ENCODE measurements at regions not wholly inside any gene's neighbourhood (a gene's known extent, or its start where the extent isn't known, plus 50 kb on each side); places are given as distances from the start of the nearest gene placed in this dataset.

DNA sequence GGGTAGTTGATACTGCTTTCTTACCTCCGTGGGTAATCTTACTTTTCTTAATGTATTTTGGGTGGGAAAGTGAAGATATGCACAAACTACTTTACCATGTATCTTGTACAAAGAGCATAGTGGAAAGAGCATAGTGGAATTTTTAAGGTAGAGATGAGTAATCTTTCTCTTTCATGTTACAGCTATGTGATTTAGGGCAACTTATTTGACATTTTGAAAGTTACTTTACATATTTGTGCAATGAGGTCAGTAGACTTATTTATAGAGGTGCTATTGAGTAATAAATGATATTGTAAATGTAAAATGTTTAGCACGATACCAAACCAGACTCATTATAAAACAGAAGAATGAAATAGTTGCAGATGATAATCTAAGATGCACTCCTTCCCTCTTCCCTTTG is 351.2 kb downstream of the TRAM1L1 start:
- H3K27ac ChIP-seq (ENCODE audit: low read depth, low read length), result no peak overlapping the region
- H3K9me3 ChIP-seq (ENCODE audit: low read depth, low read length), result peaks cover 3% of the 10 kb centered on the region
- no peak overlapping the region for H2AFZ ChIP-seq (ENCODE audit: low read length)
- TF ChIP-seq, protein P1, sequence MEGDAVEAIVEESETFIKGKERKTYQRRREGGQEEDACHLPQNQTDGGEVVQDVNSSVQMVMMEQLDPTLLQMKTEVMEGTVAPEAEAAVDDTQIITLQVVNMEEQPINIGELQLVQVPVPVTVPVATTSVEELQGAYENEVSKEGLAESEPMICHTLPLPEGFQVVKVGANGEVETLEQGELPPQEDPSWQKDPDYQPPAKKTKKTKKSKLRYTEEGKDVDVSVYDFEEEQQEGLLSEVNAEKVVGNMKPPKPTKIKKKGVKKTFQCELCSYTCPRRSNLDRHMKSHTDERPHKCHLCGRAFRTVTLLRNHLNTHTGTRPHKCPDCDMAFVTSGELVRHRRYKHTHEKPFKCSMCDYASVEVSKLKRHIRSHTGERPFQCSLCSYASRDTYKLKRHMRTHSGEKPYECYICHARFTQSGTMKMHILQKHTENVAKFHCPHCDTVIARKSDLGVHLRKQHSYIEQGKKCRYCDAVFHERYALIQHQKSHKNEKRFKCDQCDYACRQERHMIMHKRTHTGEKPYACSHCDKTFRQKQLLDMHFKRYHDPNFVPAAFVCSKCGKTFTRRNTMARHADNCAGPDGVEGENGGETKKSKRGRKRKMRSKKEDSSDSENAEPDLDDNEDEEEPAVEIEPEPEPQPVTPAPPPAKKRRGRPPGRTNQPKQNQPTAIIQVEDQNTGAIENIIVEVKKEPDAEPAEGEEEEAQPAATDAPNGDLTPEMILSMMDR (IDR thresholded peaks at IDR 0.05; ENCODE audit: extremely low read depth, low read depth, low read length), result no peak
- H3K4me1 ChIP-seq (ENCODE audit: insufficient read depth, low read length), result no peaks in the 10 kb centered on the region
- H3K27me3 ChIP-seq (ENCODE audit: insufficient read depth, low read length), result no peaks in the 10 kb centered on the region
- no peak overlapping the region for H3K4me3 ChIP-seq (ENCODE audit: insufficient read depth, low read length)
- no peaks in the 10 kb centered on the region for H3K79me2 ChIP-seq (ENCODE audit: insufficient read depth, low read length)
- no peaks in the 10 kb centered on the region for H3K36me3 ChIP-seq (ENCODE audit: insufficient read depth, low read length)
- no peaks in the 10 kb centered on the region for H4K20me1 ChIP-seq (ENCODE audit: insufficient read depth, low read length)
- H3K4me2 ChIP-seq (ENCODE audit: insufficient read depth, low read length), result no peak overlapping the region
- no peak for DNase-seq (ENCODE audit: insufficient read length, low spot score, missing footprints)

DNA sequence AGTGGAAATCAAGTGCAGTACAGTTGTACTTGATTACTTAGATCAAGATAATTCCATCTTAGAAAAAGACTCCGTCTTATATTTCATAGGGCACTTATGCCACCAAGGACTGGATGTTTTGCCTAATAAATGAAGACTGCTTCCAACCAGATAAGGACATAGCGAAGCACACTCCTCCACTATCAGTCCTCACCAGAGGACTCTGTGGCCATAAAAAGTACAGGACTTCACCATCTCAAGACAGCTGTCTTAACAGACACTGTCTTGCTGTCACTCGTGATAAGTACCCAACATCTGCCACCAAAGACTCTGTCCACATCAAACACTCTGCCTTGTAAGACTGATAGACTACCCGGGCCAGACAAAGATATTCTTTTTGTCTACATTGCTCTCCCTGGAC is 352.0 kb downstream of the TRAM1L1 start:
- TF ChIP-seq, protein P1 (IDR thresholded peaks at IDR 0.05; ENCODE audit: extremely low read depth, low read depth, low read length), result no peak
- no peak overlapping the region for H3K4me2 ChIP-seq (ENCODE audit: insufficient read depth, low read length)
- H3K27ac ChIP-seq (ENCODE audit: low read depth, low read length), result no peak overlapping the region
- H3K27me3 ChIP-seq (ENCODE audit: insufficient read depth, low read length), result no peaks in the 10 kb centered on the region
- no peak overlapping the region for H2AFZ ChIP-seq (ENCODE audit: low read length)
- H4K20me1 ChIP-seq (ENCODE audit: insufficient read depth, low read length), result no peaks in the 10 kb centered on the region
- H3K4me1 ChIP-seq (ENCODE audit: insufficient read depth, low read length), result no peaks in the 10 kb centered on the region
- no peaks in the 10 kb centered on the region for H3K79me2 ChIP-seq (ENCODE audit: insufficient read depth, low read length)
- H3K36me3 ChIP-seq (ENCODE audit: insufficient read depth, low read length), result no peaks in the 10 kb centered on the region
- no peak overlapping the region for H3K4me3 ChIP-seq (ENCODE audit: insufficient read depth, low read length)
- H3K9me3 ChIP-seq (ENCODE audit: low read depth, low read length), result peaks cover 3% of the 10 kb centered on the region
- no peak for DNase-seq (ENCODE audit: insufficient read length, low spot score, missing footprints)

DNA sequence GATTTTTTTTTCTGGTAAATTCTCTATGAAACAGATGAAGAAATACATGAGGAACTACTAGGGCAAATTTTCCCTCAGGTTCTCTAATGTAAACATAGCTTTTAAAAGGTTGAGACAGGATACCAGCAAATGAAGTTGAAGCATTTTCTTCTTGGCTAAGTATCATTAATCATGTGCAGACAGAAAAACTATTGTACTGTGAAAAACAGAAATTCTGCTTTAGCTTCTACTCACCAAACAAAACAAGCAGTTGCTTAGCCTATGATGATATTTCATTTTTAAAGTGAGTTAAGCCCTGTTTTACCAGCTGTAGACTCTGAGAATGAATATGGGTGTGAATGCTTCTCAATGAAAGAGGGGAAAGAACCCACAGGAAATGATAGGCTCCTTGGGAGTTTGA is 358.9 kb downstream of the TRAM1L1 start:
- no peaks in the 10 kb centered on the region for H3K4me1 ChIP-seq (ENCODE audit: insufficient read depth, low read length)
- no peaks in the 10 kb centered on the region for H3K79me2 ChIP-seq (ENCODE audit: insufficient read depth, low read length)
- H3K4me2 ChIP-seq (ENCODE audit: insufficient read depth, low read length), result no peak overlapping the region
- H4K20me1 ChIP-seq (ENCODE audit: insufficient read depth, low read length), result no peaks in the 10 kb centered on the region
- H3K4me3 ChIP-seq (ENCODE audit: insufficient read depth, low read length), result no peak overlapping the region
- no peak overlapping the region for H3K27ac ChIP-seq (ENCODE audit: low read depth, low read length)
- no peak overlapping the region for H2AFZ ChIP-seq (ENCODE audit: low read length)
- H3K36me3 ChIP-seq (ENCODE audit: insufficient read depth, low read length), result no peaks in the 10 kb centered on the region
- no peak for DNase-seq (ENCODE audit: insufficient read length, low spot score, missing footprints)
- H3K27me3 ChIP-seq (ENCODE audit: insufficient read depth, low read length), result no peaks in the 10 kb centered on the region
- TF ChIP-seq, protein P1 (IDR thresholded peaks at IDR 0.05; ENCODE audit: extremely low read depth, low read depth, low read length), result no peak
- no peaks in the 10 kb centered on the region for H3K9me3 ChIP-seq (ENCODE audit: low read depth, low read length)

DNA sequence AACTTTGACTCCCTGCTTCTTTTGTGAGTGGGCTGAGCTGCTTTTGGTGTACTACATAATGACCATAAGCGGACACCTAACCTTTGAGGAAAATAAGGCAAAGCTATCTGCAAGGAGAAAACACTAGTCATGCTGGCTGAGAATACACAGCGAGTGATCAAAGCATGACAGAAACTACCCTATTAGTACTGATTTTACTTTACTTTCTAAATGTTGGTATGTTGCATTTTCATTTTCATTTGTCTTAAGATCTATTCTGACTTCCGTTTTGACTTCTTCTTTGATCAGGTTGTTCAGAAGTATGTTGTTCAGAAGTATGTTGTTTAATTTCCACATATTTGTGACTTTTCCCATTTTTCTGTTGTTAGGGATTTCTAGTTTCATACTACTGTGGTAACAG is 361.1 kb downstream of the TRAM1L1 start:
- Histone ChIP-seq H3K27ac (ENCODE audit: low read depth, low read length) (no peak overlapping the region), H4K20me1 (ENCODE audit: insufficient read depth, low read length) (no peaks in the 10 kb centered on the region), H2AFZ (ENCODE audit: low read length) (no peak overlapping the region), H3K27me3 (ENCODE audit: insufficient read depth, low read length) (no peaks in the 10 kb centered on the region), H3K4me2 (ENCODE audit: insufficient read depth, low read length) (no peak overlapping the region), H3K4me1 (ENCODE audit: insufficient read depth, low read length) (no peaks in the 10 kb centered on the region), H3K9me3 (ENCODE audit: low read depth, low read length) (no peaks in the 10 kb centered on the region), H3K79me2 (ENCODE audit: insufficient read depth, low read length) (no peaks in the 10 kb centered on the region), H3K4me3 (ENCODE audit: insufficient read depth, low read length) (no peak overlapping the region), H3K36me3 (ENCODE audit: insufficient read depth, low read length) (no peaks in the 10 kb centered on the region)
- TF ChIP-seq, protein P1 (IDR thresholded peaks at IDR 0.05; ENCODE audit: extremely low read depth, low read depth, low read length), result no peak
- no peak for DNase-seq (ENCODE audit: insufficient read length, low spot score, missing footprints)

Data from osteoblast (primary cell).